DMS53 treated with DMSO at 0.1 percent for 48 hours (cell line): ENCODE measurements at regions not wholly inside any gene's neighbourhood (a gene's known extent, or its start where the extent isn't known, plus 50 kb on each side); places are given as distances from the start of the nearest gene placed in this dataset.
"Not testable (repeated sequence)": the region's sequence is repeated elsewhere in the genome, so short reads cannot be mapped to it uniquely, and the experiment has no call there.

ENCODE experiments used
- DNase-seq: peaks from one replicate; lab custom pipeline; 2025; ENCODE audit not compliant: unreplicated experiment; lab: John Stamatoyannopoulos, UW

DNA sequence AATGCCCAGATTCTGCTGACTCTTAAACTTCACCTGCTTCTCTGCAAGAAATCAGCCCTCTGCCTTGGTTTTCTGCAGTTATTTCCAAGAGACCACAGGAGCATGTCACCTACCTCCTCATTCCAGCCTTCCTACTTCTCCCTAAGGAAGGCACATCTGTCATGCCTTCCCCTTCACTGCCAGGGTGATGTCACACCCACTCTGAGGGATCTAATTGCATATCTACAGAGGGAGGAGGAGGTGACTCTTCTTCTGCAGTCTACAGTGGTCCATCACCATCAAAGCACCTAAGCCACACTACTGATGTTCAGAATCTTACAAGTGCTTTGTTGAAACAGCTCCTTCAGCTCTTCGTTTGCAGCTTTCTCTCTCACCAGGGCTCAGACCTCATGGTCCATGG, 275.5 kb downstream of the FGFR2 start:
- no peak for DNase-seq

DNA sequence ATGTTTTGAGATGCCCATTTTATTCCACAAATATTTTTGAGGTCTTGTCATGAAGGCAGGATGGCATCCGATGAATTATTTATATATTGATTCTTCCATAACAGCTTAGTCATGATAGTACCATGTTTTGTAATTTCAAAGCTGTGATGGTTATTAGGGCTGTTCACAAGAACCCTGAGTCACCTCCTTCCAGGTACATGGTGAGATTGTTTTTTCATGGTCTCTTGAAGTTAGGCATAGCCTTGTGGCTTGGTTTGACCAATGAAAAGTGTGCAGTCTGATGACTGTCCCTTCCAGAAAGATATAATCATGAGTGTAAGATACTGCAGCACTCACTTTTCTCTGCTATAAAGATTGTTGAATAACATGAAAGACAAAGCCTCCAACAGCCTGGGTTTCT, 274.8 kb downstream of the FGFR2 start:
- DNase-seq: no peak

DNA sequence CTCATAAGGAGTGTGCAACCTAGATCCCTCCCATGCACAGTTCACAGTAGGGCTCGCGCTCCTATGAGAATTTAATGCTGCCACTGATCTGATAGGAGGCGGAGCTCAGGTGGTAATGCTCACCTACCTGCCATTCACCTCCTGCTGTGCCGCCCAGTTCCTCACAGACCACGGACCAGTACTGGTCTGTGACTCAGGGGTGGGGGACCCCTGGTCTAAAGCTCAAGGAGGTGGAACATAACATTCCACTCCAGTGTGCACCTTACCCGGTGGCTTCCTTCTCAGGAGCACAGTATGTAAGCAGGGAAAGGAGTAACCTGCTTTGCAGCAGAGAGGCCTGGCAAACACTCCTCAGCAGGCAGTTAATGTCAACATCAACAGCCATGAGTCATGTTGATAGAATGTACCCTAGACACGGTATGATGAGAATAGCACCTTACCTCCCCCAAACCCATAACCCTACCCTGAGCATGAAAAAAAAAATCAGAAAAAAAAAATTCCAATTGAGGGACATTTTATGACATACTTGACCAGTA, 273.5 kb downstream of the FGFR2 start:
- peak; percentile 68 for DNase-seq

DNA sequence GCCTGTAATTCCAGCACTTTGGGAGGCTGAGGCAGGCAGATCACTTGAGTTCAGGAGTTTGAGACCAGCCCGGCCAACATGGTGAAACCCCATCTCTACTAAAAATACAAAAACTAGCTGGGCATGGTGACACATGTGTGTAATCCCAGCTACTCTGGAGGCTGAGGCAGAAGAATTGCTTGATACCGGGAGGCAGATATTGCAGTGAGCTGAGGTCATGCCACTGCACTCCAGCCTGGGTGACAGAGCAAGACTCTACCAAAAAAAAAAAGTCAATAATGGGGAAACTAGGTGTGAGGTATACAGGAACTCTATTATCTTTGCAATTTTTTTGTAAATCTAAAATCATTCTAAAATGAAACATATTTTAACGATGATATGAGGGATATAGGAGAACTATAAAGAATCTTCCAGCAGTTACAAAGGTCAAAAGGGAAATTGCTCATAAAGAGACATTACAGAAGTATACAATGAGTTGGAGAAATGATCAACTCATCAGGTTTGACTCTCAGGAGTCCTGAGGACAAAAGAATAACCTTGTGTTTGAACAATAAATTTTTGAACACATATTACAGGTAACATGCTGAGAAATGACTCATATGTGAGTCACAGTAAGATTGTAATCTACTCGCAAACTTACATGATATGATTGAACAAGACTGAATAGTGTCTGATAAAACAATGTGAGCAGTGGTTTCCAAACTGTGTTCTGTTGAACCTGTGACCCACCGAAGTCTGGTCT, 272.6 kb downstream of the FGFR2 start:
- peak; percentile 53 for DNase-seq

DNA sequence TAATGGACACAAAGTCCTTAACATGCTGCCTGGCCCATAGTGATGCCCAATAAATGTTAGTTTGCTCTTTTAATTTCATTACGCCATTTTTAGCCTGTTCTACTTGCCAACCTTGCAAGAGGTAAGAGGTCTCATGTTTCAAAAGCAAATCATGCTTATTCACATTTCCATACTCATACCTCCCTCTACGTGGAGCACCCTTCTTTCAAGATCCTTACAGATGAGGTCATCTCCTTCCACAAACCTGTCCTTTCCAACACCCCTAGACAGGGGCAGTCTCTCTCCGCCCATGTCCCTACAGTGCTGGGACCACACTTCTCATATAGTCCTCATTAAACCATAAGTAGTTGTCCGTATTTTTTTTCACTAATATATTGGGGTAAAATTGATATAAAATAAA, 271.3 kb downstream of the FGFR2 start:
- DNase-seq: no peak

DNA sequence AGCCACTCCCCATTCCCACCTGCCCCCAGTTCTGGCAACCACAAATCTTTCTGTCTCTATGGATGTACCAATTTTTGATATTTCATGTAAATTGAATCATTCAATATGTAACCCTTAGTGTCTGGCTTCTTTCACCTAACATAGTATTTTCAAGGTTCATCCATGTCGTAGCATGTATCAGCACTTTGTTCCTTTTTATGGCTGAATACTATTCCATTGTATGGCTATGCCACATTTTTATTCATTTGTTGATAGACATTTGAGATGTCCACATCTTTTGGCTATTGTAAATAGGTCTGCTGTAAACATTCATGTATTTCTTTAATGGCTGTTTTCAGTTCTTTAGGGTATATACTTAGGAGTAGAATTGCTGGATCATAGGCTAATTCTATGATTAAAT, 270.5 kb downstream of the FGFR2 start:
- no peak for DNase-seq

DNA sequence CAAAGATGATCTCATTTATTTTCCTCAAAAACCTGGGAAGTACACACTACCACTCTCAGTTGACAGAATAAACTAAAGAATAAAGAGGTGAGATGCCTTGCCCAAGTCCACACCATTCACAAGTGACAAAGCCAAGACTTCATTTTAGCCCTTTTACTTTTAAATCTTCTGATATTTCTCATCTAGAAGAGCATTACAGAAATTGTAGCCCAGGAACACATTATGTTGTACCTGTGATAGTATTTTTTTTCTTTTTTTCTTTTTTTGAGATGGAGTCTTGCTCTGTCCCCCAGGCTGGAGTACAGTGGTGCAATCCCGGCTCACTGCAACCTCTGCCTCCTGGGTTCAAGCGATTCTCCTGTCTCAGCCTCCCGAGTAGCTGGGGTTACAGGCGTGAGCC, 268.6 kb downstream of the FGFR2 start:
- DNase-seq: not testable (repeated sequence)

DNA sequence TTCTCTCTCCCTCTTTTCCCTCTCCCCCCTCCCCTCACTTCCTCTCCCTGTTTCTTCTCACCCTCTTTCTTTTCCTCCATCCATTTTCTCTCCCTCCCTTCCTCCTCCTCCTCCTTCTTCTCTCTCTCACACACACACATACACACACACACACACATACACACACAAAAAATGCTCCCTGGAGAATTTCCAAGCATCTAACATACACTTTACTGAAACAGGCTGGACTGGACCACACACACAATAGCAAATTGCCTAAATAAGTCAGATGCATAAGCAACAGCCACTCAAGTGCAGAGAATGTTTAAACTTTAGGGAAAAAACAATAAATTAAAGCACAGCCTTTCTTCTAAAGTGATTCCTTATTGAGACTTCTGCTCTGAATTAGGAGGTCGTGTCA, 267.7 kb downstream of the FGFR2 start:
- no peak for DNase-seq

DNA sequence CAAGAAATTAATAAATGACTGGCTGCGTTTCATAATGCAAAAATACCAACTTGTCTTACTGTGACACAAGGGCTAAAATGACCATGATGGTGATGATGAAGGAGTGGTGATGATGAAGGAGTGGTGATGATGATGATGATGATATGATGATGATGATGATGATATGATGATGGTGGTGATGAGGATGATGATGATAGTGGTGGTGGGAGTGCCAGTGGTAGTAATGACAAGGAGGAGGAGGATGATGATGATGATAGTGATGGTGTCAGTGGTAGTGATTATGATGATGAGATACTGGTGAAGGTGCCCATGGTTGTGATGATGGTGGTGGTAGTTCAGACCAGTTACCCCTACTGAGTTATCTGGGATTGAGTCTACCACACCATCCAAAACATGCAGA, 265.9 kb downstream of the FGFR2 start:
- no peak for DNase-seq

DNA sequence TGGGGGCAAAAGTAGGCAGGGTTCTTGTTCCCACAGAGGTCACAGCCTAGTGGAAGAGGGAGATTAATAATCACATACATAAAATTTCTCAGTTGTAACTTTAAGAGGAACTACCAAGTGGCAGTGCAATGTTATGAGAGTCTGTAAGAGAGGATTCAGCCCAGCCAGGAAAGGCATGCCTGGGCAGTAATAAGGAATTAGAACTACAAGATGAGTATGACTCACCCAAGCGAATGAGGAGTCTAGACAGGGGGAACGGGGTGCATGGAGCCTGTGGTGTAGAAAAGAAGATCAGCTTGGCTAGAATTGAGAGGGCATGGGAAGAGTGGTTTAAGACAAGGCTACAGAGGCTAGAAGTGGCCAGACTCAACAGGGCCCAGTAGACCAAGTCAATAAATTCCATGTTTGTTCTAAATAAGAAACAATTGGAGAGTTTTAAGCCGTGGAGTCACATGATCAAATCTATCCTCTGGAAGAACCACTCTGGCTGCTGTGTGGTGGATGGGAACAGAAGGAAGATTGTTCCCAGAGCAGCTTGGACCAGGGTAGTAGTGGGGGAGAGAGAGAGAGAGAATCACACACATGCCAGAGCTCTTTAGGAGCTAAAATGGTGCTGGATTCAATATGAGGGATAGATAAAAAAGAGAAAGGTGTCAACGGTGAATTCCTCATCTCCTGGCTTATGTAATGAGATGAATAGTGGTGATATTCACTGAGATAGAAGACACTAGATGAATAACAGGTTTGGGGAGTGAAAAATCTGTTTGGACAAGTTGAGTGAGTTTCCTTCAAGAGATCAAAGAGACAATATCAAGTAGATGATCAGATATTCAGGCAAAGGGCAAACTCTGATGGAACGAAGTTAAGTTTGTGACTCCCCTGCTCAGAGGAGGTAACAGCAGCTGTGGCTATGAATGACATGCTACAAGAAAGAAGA, 265.1 kb downstream of the FGFR2 start:
- DNase-seq: no peak

DNA sequence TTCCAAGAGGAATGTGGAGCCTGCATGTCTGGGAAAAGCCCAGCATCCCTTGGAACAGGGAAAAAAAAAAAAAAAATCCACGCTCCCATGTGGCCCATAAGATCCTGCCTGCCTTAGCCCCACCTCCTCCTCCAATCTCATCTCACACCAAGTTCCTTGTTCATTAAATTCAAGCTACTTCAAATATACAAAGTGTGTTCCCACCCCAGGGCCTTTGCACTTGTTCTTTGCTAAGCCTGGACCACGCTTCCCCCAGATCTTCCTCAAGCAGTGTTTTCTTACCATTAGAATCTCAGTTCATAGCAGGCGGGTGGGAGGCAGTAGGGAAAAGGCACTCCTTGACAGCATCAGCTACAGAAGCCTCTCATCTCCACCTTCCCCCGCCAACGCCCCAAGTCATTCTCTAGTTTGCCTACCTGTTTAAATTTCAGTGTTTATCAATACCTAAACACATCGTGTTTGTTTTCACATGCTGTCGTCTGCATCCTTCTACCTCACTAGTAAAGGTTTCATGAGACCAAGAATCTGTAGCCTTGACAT, 262.8 kb downstream of the FGFR2 start:
- DNase-seq: no peak

DNA sequence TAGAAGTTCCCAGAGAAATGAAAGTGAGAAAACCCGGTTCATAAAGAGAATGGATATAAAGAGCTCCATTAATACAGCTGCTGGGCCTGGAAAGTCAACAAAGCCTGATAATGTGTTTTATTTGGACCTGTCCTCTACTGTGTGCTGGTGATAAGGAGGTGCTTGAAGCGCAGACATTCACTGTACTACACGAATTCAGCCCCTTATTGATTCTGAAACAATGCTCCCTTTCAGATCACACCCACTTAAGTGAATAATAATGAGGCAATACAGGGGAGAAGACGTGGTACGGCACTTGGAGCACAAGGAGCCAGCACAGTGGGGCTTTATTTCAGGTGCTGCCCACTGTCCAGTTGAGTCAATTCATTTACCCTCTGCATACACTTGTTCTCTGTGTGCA, 260.8 kb downstream of the FGFR2 start:
- no peak for DNase-seq

DNA sequence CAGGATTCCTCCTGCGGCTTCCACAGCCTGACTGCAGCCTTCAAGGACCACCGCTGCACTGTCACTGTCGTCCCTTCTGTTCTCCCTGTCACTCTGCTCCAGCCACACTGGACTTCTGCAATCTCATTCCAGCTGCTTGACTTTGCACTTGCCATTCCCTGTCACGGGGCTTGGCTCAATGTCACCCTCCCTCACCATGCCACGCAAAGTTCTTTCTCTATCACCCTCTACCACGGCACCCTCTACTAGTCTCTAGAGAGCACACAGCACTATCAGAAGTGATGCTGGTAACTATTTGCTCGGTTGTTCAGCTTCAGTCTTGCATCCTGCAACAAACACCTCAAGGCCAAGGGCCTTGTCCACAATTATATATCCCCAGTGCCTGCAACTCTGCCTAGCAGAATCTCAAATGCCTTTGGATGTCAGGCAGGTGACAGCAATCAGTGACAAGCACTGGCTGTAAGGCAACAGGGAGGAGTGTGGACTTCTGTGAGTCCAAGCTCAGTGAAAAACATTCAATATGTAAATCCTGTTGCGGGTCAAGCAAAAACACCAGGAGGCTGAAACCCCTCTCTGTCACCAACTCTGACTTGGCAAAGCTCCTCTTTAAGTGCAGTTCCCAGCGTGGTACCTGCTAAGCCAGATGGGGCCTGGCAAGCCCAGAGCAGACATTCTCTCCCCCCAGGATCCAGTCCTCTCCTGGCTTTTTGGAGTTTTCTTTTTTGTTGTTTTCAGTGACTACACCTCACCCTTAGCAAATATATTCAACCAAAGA, 259.9 kb downstream of the FGFR2 start:
- no peak for DNase-seq

DNA sequence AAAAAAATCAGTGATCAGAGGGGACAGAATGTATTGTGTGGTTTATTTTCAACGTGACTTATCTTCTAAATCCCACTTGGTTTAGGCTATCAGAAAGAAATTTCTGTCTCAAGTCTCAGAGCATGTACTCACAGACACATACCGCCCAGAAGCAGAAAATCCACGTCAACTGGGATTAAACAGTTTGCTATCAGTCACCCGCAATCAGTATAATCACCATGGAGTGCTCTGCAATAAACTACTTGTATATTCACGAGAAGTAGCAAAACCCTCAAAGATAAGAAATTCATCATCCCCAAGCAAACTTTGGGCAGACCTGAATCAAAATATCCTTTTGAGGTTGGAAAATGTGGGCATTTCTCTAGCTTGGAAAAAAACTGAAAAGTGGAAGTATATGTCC, 259.1 kb downstream of the FGFR2 start:
- no peak for DNase-seq

DNA sequence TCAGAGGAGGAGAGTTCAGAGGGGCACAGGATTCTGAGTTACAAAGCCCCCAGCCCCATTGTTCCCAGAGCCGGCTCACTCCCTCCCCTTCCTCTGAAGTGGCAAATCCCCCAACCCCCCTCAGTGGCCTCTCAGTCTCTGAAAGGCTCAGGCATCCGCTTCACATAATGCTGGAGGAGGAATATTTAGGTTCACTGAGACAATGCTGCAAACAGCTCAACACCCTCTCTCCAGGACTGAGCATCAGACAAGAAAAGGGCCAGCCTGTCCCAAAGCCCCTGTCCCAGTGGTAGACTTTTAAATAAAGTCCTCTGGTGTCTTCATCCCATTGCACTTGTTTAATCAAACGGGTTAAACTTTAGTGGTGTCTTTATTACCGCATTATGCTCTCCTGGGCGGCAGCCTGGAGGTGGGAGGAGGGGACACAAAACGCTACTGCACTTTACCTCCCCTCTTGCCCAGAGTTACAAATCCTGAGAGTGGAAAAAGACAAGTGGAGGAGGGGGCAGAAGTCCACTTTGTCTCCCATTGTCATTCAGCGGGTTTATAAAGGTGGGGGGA, 257.9 kb downstream of the FGFR2 start:
- DNase-seq: no peak

DNA sequence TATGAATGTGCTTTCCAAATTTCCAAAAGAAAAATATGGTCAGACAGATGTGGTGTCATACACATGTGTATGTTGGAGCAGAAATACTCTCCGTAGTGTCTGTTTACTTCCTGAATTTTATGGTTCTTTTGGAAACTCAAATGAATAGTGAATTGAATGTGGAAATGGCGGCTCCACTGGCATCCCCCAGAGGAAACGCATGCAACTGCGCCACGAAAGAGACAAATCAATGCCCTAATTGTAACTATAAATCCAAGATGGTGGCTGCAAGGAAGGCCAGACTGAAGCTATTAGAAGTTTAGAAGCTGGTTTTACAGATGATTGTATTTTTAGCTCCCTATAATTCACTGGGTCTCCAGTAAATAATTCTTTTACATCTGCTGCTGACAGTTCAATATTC, 246.7 kb downstream of the FGFR2 start:
- DNase-seq: no peak

DNA sequence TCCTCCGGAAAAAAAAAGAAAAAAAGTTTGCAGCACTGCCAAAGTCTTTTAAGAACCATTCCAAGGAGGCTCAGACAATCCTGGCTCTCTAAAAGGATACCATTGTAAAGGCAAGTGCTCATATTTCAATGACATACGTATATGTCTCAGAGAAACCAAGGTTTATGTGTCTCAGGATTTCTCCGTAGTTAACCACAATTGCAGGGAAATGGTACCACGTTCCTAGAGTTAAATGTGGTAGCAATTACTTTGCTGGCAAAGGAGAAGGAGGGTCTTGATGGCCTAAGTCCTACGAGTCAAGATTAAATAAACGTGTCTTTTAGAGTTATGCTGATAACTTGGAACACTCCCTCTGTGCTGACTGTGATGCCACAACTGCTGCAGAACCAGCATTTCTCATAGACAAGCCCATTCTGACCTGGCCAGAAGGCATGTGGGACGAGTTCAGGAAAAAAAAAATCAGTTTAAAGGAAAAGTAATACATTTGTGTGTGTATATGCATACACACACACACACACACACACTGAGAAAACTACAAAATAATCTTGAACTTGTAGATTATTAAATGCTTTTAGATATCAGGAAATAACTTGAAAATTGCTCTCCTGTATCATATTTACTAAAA, 245.9 kb downstream of the FGFR2 start:
- no peak for DNase-seq

DNA sequence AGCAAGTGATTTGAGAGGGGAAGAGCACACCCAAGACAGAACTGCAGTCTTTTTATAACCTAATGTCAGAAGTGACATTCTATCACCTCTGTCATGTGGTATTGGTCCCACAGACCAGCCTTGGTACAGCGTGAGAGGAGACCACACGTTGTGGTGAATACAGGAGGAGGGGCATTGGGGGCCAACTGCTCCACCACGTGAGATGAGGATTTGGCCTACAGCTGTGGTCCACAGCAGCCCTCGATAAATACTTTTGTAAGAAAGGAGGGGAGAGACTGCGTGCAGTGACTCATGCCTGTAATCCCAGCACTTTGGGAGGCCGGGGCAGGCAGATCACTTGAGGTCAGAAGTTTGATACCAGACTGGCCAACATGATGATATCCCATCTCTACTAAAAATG, 243.1 kb downstream of the FGFR2 start:
- DNase-seq: no peak

DNA sequence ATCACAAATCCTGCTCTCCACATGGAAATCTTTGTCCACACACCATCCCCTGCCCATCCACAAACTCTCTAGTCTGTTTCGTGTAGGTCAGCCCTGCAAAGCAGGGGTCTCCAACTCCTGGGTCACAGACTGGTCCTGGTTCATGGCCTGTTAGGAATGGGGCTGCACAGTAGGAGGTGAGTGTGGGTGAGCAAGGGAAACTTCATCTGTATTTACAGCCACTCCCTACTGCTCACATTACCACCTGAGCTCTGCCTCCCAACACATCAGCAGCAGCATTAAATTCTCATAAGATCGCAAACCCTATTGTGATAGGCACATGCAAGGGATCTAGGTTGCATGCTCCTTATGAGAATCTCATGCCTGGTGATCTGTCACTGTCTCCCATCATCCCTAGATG, 242.1 kb downstream of the FGFR2 start:
- DNase-seq: no peak

DNA sequence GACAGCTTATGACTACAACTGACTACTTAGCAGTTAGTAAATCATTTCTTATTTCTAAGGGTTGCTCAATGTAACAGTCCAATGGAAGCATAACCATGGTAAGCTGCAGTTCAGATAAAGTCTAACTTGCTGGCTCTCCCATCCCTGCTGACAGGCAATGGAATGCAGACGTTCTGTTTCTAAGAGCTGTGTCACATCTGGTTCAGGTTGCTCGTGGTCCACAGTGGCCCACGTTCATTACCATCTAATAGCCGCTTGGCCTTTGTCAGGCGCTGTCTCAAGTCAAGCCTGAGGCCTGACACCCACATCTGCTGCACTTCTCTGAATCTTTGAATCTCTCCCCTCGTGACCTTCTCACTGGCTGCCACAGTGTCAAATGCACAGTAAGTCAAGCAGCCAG, 240.8 kb downstream of the FGFR2 start:
- no peak for DNase-seq
